Activated T-helper 2 cell treated with anti-CD3 and anti-CD28 coated beads, Interferon-gamma antibody, Interleukin-2, Interleukin-4, amounts not matched to agents 10 μg/mL and 5 μg/mL and 100 μg/mL, durations not matched to agents 14 hours and 24 hours and 36 hours (primary cell): ENCODE measurements at regions not wholly inside any gene's neighbourhood (a gene's known extent, or its start where the extent isn't known, plus 50 kb on each side); places are given as distances from the start of the nearest gene placed in this dataset.

Source experiments
- DNase-seq: peaks from one replicate; pipeline ENCODE4 v3.0.0; 2021; ENCODE audit warnings: low spot score
- H3K27ac Mint-ChIP-seq: one replicate; pipeline ENCODE4 v1.8.0; 2021; ENCODE audit warnings: mixed read lengths
- H3K27me3 Mint-ChIP-seq: one replicate; pipeline ENCODE4 v1.8.0; 2021; ENCODE audit warnings: low read depth, mixed read lengths
- H3K36me3 Mint-ChIP-seq: one replicate; pipeline ENCODE4 v1.8.0; 2021; ENCODE audit warnings: low read depth, mixed read lengths
- H3K4me1 Mint-ChIP-seq: one replicate; pipeline ENCODE4 v1.8.0; 2021; ENCODE audit warnings: low read depth, mixed read lengths
- H3K4me3 Mint-ChIP-seq: one replicate; pipeline ENCODE4 v1.8.0; 2021; ENCODE audit warnings: low read depth, mild to moderate bottlenecking, moderate library complexity, mixed read lengths
- H3K9me3 Mint-ChIP-seq: one replicate; pipeline ENCODE4 v1.8.0; 2021; ENCODE audit warnings: mixed read lengths
- intact Hi-C: fragments of 100-400 bp; cut with micrococcal nuclease; formaldehyde crosslinking; loops from one replicate; pipeline ENCODE4 v1.15.1; 2023

- Mint-ChIP-seq H3K27me3 (peaks cover 36% of the 10 kb centered on the region), H3K9me3 (peaks cover 2% of the 10 kb centered on the region), H3K4me3 (no peak overlapping the region), H3K4me1 (no peaks in the 10 kb centered on the region), H3K36me3 (no peaks in the 10 kb centered on the region), H3K27ac (no peak overlapping the region)
- intact Hi-C loops: loop anchor here (10.0 kb wide), 1 partner anchor 1005 kb away; no protein-coding TSS in a partner anchor
- DNase-seq: no peak
Observed at GRCh38 chr1:198400063-198400462, 140.4 kb downstream of the ATP6V1G3 start.

- intact Hi-C loops: no loop called here
- H3K36me3 Mint-ChIP-seq: no peaks in the 10 kb centered on the region
Observed at GRCh38 chr1:198399452-198399851, 141.0 kb downstream of the ATP6V1G3 start.

GRCh38 chr1:198397208-198397808 lies 143.2 kb downstream of the ATP6V1G3 start:
- no peaks in the 10 kb centered on the region for H3K9me3 Mint-ChIP-seq
- H3K4me1 Mint-ChIP-seq: no peaks in the 10 kb centered on the region
- H3K27me3 Mint-ChIP-seq: peaks cover 31% of the 10 kb centered on the region
- H3K36me3 Mint-ChIP-seq: no peaks in the 10 kb centered on the region
- no peak overlapping the region for H3K27ac Mint-ChIP-seq
- H3K4me3 Mint-ChIP-seq: no peak overlapping the region
- intact Hi-C loops: no loop called here
- no peak for DNase-seq

More at GRCh38 chr1:198399452-198399851, 141.0 kb downstream of the ATP6V1G3 start:
- no peak overlapping the region for H3K4me3 Mint-ChIP-seq
- no peak overlapping the region for H3K27ac Mint-ChIP-seq
- DNase-seq: no peak
- H3K4me1 Mint-ChIP-seq: no peaks in the 10 kb centered on the region
- no peaks in the 10 kb centered on the region for H3K9me3 Mint-ChIP-seq
- peaks cover 36% of the 10 kb centered on the region for H3K27me3 Mint-ChIP-seq

- intact Hi-C loops: no loop called here
- Mint-ChIP-seq H3K4me1 (no peaks in the 10 kb centered on the region), H3K36me3 (no peaks in the 10 kb centered on the region), H3K27ac (no peak overlapping the region), H3K4me3 (no peak overlapping the region), H3K9me3 (no peaks in the 10 kb centered on the region), H3K27me3 (peaks cover 18% of the 10 kb centered on the region)
- no peak for DNase-seq
Observed at GRCh38 chr1:198391393-198392020, 149.0 kb downstream of the ATP6V1G3 start.

- Mint-ChIP-seq H3K4me1 (no peaks in the 10 kb centered on the region), H3K27ac (no peak overlapping the region), H3K27me3 (peaks cover 21% of the 10 kb centered on the region), H3K4me3 (no peak overlapping the region), H3K9me3 (no peaks in the 10 kb centered on the region), H3K36me3 (no peaks in the 10 kb centered on the region)
- intact Hi-C loops: no loop called here
- DNase-seq: no peak
Observed at GRCh38 chr1:198387587-198387986, 152.9 kb downstream of the ATP6V1G3 start.

- Mint-ChIP-seq H3K4me3 (no peak overlapping the region), H3K9me3 (peaks cover 17% of the 10 kb centered on the region), H3K27ac (no peak overlapping the region), H3K36me3 (peaks cover 2% of the 10 kb centered on the region), H3K4me1 (peaks cover 9% of the 10 kb centered on the region), H3K27me3 (no peaks in the 10 kb centered on the region)
- intact Hi-C loops: no loop called here
- DNase-seq: no peak
Observed at GRCh38 chr1:198380275-198380674, 160.2 kb downstream of the ATP6V1G3 start.

GRCh38 chr1:198377702-198378101 lies 162.8 kb downstream of the ATP6V1G3 start:
- Mint-ChIP-seq H3K9me3 (peaks cover 26% of the 10 kb centered on the region), H3K4me3 (no peak overlapping the region), H3K4me1 (peaks cover 9% of the 10 kb centered on the region), H3K27me3 (no peaks in the 10 kb centered on the region), H3K27ac (no peak overlapping the region), H3K36me3 (peaks cover 6% of the 10 kb centered on the region)
- intact Hi-C loops: no loop called here
- no peak for DNase-seq

- H3K4me3 Mint-ChIP-seq: no peak overlapping the region
- peaks cover 3% of the 10 kb centered on the region for H3K27me3 Mint-ChIP-seq
- H3K4me1 Mint-ChIP-seq: peaks cover 1% of the 10 kb centered on the region
- H3K27ac Mint-ChIP-seq: no peak overlapping the region
- intact Hi-C loops: no loop called here
- H3K9me3 Mint-ChIP-seq: peaks cover 31% of the 10 kb centered on the region
- H3K36me3 Mint-ChIP-seq: peaks cover 6% of the 10 kb centered on the region
- no peak for DNase-seq
Observed at GRCh38 chr1:198374288-198374687, 166.2 kb downstream of the ATP6V1G3 start.

GRCh38 chr1:198373376-198373775 lies 167.1 kb downstream of the ATP6V1G3 start:
- H3K4me3 Mint-ChIP-seq: no peak overlapping the region
- no peaks in the 10 kb centered on the region for H3K4me1 Mint-ChIP-seq
- DNase-seq: no peak
- peaks cover 3% of the 10 kb centered on the region for H3K27me3 Mint-ChIP-seq
- intact Hi-C loops: no loop called here
- H3K36me3 Mint-ChIP-seq: peaks cover 6% of the 10 kb centered on the region
- H3K27ac Mint-ChIP-seq: no peak overlapping the region
- peaks cover 32% of the 10 kb centered on the region for H3K9me3 Mint-ChIP-seq
